ENCODE measurements at regions not wholly inside any gene's neighbourhood (a gene's known extent, or its start where the extent isn't known, plus 50 kb on each side); places are given as distances from the start of the nearest gene placed in this dataset.

DNA sequence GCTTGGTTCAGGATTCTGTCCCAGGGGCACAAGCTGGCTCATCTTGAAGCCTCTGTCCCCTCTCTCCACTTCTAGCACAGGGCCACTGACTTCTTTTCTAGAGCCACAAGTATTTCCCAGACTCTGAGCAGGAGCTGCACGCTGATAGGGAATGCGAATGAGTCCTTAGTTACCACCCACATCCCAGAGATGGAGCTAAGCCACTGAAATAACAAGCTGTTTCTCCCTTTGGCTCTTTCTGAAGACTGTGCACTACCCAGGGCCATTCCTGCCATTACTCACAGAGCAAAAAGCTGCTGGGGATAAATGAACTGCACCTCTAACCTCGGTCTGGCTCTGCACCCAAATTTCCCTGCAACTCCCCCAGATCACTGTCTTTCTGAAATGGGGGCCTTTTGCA, 70.6 kb downstream of the TSN start:
- H3K27me3 ChIP-seq, result no peaks in the 10 kb centered on the region
- TF ChIP-seq, protein P1, sequence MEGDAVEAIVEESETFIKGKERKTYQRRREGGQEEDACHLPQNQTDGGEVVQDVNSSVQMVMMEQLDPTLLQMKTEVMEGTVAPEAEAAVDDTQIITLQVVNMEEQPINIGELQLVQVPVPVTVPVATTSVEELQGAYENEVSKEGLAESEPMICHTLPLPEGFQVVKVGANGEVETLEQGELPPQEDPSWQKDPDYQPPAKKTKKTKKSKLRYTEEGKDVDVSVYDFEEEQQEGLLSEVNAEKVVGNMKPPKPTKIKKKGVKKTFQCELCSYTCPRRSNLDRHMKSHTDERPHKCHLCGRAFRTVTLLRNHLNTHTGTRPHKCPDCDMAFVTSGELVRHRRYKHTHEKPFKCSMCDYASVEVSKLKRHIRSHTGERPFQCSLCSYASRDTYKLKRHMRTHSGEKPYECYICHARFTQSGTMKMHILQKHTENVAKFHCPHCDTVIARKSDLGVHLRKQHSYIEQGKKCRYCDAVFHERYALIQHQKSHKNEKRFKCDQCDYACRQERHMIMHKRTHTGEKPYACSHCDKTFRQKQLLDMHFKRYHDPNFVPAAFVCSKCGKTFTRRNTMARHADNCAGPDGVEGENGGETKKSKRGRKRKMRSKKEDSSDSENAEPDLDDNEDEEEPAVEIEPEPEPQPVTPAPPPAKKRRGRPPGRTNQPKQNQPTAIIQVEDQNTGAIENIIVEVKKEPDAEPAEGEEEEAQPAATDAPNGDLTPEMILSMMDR (IDR thresholded peaks at IDR 0.05), result no peak
- TF ChIP-seq POLR2A (IDR thresholded peaks at IDR 0.05), result no peak
- H3K36me3 ChIP-seq, result no peaks in the 10 kb centered on the region
- no peak overlapping the region for H3K27ac ChIP-seq
- H3K4me3 ChIP-seq, result no peak overlapping the region
- DNase-seq, result no peak
- no peaks in the 10 kb centered on the region for H3K9me3 ChIP-seq
- no peaks in the 10 kb centered on the region for H3K4me1 ChIP-seq

DNA sequence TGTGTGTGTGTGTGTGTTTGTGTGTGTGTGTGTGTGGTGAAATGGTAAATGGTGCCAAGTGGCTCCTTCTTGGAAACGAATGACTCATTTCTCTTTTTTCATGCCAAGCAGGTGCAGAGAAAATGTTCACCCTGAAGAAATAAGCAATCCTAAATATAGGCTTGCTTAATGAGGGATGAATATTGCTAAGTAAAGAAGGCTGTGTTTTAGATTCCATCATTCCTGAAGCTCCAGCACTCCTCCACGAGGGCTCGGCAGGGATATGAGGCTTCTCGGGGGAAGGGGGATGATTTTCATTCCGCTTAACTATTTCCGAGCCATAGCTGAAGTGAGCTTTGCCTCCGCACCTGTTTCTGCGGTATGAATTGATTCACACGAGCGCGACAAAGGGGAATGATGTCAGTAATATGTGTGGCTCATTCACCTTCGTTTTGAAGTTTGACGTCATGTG, 72.9 kb downstream of the TSN start:
- H3K4me1 ChIP-seq, result no peaks in the 10 kb centered on the region
- H3K9me3 ChIP-seq, result no peaks in the 10 kb centered on the region
- no peaks in the 10 kb centered on the region for H3K27me3 ChIP-seq
- H3K4me3 ChIP-seq, result no peak overlapping the region
- TF ChIP-seq POLR2A (IDR thresholded peaks at IDR 0.05), result no peak
- TF ChIP-seq, protein P1 (IDR thresholded peaks at IDR 0.05), result no peak
- H3K27ac ChIP-seq, result no peak overlapping the region
- no peak for DNase-seq
- H3K36me3 ChIP-seq, result no peaks in the 10 kb centered on the region

DNA sequence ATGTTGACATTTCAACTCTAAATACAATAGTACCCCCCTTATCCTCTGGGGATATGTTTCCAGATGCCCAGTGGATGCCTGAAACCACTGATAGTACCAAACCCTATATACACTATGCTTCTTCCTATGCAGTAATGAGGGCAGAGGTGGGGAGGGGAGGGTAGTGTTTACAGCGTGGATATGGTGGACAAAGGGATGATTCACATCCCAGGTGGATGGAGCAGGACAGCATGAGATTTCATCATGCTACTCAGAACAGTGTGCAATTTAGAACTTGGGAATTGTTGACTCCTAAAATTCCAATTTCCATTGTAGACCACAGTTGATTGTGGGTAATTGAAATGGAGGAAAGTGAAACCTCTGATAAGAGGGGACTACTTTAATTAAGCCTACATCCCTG, 75.4 kb downstream of the TSN start:
- no peak for DNase-seq
- Histone ChIP-seq H3K27ac (no peak overlapping the region), H3K9me3 (no peaks in the 10 kb centered on the region), H3K4me3 (no peak overlapping the region), H3K27me3 (no peaks in the 10 kb centered on the region), H3K4me1 (no peaks in the 10 kb centered on the region), H3K36me3 (no peaks in the 10 kb centered on the region)
- no peak for TF ChIP-seq POLR2A (IDR thresholded peaks at IDR 0.05)
- TF ChIP-seq, protein P1 (IDR thresholded peaks at IDR 0.05), result no peak

DNA sequence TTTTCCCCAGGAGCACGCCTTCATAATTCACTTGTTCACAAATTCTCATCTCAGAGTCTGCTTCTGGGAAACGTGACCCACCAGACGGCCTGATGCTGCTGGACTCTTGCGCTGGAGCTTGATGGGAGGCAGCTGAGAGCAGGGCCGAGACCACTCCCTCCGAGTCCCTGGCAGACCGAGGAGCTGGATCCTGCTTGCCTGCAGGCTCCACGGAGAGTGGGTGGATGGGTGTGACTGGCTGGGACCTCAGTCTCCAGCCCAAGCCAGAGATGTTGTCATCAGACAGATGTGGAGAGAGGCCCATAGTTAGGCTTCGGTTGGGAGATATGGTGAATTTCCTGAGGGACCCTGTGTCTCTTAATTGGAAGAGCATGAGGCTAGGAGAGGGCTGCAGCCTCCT, 76.4 kb downstream of the TSN start:
- TF ChIP-seq, protein P1 (IDR thresholded peaks at IDR 0.05), result no peak
- no peak for TF ChIP-seq POLR2A (IDR thresholded peaks at IDR 0.05)
- no peak overlapping the region for H3K27ac ChIP-seq
- H3K27me3 ChIP-seq, result no peaks in the 10 kb centered on the region
- H3K36me3 ChIP-seq, result no peaks in the 10 kb centered on the region
- H3K4me3 ChIP-seq, result no peak overlapping the region
- H3K4me1 ChIP-seq, result no peaks in the 10 kb centered on the region
- no peaks in the 10 kb centered on the region for H3K9me3 ChIP-seq
- DNase-seq, result no peak

DNA sequence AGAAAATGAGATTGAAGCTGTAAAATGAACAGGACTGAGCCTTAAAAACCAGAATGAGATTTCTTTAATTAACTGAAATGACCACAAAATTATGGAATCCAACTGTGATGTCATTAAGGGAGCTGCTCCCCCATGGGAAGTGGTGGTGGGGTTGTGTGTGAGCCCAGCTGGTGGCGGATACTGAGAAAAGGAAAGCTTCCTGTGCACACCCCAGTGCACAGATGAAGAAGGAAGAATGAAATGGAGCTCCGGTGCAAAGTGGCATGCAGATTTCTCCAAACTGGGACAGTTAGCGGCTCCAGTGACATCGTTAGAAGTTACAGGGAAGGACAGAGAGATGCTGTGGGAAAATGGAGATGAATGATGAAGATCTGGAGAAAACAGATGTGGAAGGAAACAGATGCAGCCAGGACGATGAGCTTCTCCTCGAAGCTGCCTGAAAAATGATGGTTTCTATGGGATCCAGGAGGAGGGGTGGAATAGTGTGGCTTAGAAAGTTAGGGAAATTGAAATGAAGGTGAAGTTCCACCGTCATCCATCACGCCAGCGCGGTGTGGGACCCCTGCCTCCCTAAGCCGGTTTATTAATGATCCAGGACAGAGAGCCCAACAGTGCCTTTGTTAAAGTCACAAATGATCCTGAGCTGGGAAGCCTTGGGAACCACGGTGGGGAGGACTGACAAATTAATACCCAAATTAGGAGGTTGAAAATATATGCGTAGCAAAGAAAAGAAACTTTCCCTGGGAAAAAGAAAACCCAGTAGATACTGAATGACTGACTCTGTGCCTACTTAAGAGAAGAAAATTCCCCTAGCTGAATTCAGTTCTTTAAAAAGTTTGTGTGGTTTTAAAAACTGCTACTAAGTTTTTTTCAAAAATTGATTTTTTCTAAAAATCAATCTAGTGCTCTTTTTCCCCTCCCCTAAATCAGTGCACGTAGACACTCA, 77.2 kb downstream of the TSN start:
- no peaks in the 10 kb centered on the region for H3K27me3 ChIP-seq
- TF ChIP-seq, protein P1 (IDR thresholded peaks at IDR 0.05), result no peak
- no peak for TF ChIP-seq POLR2A (IDR thresholded peaks at IDR 0.05)
- no peaks in the 10 kb centered on the region for H3K4me1 ChIP-seq
- no peaks in the 10 kb centered on the region for H3K36me3 ChIP-seq
- no peak overlapping the region for H3K27ac ChIP-seq
- no peak overlapping the region for H3K4me3 ChIP-seq
- no peaks in the 10 kb centered on the region for H3K9me3 ChIP-seq
- DNase-seq, result no peak

All from Peyer's patch (tissue), 4 donors.